IPS-18a (cell line): ENCODE measurements at regions not wholly inside any gene's neighbourhood (a gene's known extent, or its start where the extent isn't known, plus 50 kb on each side); places are given as distances from the start of the nearest gene placed in this dataset.
A peak's percentile ranks its signal among the peaks of the same experiment; 100 is the strongest.

Experiments
- H3K27ac ChIP-seq: one replicate; pipeline ENCODE4 v1.5.1; 2013; ENCODE audit warnings: low read length
- H3K27me3 ChIP-seq: one replicate; pipeline ENCODE4 v1.6.1; 2013; ENCODE audit warnings: mild to moderate bottlenecking, low read length; ENCODE audit not compliant: control insufficient read depth, insufficient read depth
- H3K36me3 ChIP-seq: one replicate; pipeline ENCODE4 v1.6.1; 2013; ENCODE audit warnings: low read depth, low read length; ENCODE audit not compliant: control insufficient read depth
- H3K4me1 ChIP-seq: one replicate; pipeline ENCODE4 v1.6.1; 2013; ENCODE audit warnings: low read depth, low read length; ENCODE audit not compliant: control insufficient read depth
- H3K4me3 ChIP-seq: one replicate; pipeline ENCODE4 v1.5.1; 2013; ENCODE audit warnings: low read length
- H3K9ac ChIP-seq: one replicate; pipeline ENCODE4 v1.6.1; 2013; ENCODE audit warnings: mild to moderate bottlenecking, low read length, moderate library complexity
- H3K9me3 ChIP-seq: one replicate; pipeline ENCODE4 v1.6.1; 2013; ENCODE audit warnings: low read depth, low read length; ENCODE audit not compliant: control insufficient read depth

- H3K4me3 ChIP-seq, result peak overlapping the region; percentile 75
- H3K4me1 ChIP-seq, result peaks cover 11% of the 10 kb centered on the region
These were observed 269.9 kb upstream of the SORL1-AS1 start for GRCh38 chr11:121722431-121723245.

GRCh38 chr11:121721961-121722360 is 269.2 kb upstream of the SORL1-AS1 start:
- Histone ChIP-seq H3K36me3 (no peaks in the 10 kb centered on the region), H3K4me3 (peak overlapping the region; percentile 75), H3K4me1 (peaks cover 11% of the 10 kb centered on the region), H3K9ac (peak overlapping the region; percentile 83), H3K27ac (no peak overlapping the region), H3K27me3 (peaks cover 26% of the 10 kb centered on the region), H3K9me3 (peaks cover 4% of the 10 kb centered on the region)

More at GRCh38 chr11:121722431-121723245, 269.9 kb upstream of the SORL1-AS1 start:
- no peak overlapping the region for H3K27ac ChIP-seq
- H3K9ac ChIP-seq, result peak overlapping the region; percentile 83
- peaks cover 4% of the 10 kb centered on the region for H3K9me3 ChIP-seq
- H3K36me3 ChIP-seq, result no peaks in the 10 kb centered on the region
- H3K27me3 ChIP-seq, result peaks cover 26% of the 10 kb centered on the region

DNA sequence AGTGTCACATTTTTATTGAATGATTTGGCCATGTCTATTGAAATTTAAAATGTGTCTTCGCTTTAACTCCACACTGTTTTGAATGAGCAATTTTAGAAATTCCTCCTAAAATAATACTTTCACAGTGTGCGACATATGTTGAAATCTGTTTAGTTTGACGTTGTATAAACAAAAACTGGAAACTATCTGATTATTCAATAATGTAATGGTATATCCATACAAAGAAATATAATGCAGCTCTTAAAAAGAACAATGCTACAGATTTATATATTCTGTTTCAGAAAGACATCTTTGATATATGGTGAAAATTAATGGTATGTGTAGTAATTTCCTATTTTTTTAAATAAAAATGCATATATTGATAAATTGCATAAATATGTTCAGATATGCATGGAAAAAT is 268.7 kb upstream of the SORL1-AS1 start:
- peaks cover 11% of the 10 kb centered on the region for H3K4me1 ChIP-seq
- H3K9me3 ChIP-seq, result peaks cover 4% of the 10 kb centered on the region
- H3K27me3 ChIP-seq, result peaks cover 26% of the 10 kb centered on the region
- H3K4me3 ChIP-seq, result no peak overlapping the region
- H3K36me3 ChIP-seq, result no peaks in the 10 kb centered on the region
- H3K27ac ChIP-seq, result no peak overlapping the region
- H3K9ac ChIP-seq, result no peak overlapping the region

DNA sequence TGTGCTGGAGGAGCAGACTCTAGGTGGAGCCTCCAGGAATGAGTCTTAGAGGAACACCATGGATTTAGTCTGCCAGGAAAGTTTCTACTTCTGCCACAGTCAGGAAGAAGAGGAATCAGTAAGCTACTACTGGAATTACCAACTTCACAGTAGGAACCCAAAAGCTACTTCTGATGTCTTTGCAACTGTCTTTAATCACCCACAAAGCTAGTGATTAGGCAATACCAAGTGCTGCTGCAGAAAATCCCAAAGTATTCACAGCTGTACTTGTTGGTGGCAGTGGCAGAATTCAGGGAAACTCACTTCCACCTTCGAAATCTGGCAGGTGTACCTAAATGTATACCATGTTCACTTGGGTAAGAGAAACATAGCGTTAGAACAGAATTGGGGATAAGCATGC is 264.5 kb upstream of the SORL1-AS1 start:
- H3K4me3 ChIP-seq, result no peak overlapping the region
- no peak overlapping the region for H3K27ac ChIP-seq
- H3K36me3 ChIP-seq, result no peaks in the 10 kb centered on the region
- H3K9me3 ChIP-seq, result peaks cover 4% of the 10 kb centered on the region
- no peak overlapping the region for H3K9ac ChIP-seq
- H3K4me1 ChIP-seq, result peaks cover 3% of the 10 kb centered on the region
- H3K27me3 ChIP-seq, result no peaks in the 10 kb centered on the region

GRCh38 chr11:121716060-121716459 is 263.3 kb upstream of the SORL1-AS1 start:
- no peaks in the 10 kb centered on the region for H3K9me3 ChIP-seq
- no peaks in the 10 kb centered on the region for H3K4me1 ChIP-seq
- no peak overlapping the region for H3K27ac ChIP-seq
- no peaks in the 10 kb centered on the region for H3K36me3 ChIP-seq
- H3K27me3 ChIP-seq, result no peaks in the 10 kb centered on the region
- H3K4me3 ChIP-seq, result no peak overlapping the region
- H3K9ac ChIP-seq, result no peak overlapping the region

GRCh38 chr11:121715405-121715804 is 262.6 kb upstream of the SORL1-AS1 start:
- no peaks in the 10 kb centered on the region for H3K36me3 ChIP-seq
- no peaks in the 10 kb centered on the region for H3K4me1 ChIP-seq
- H3K27ac ChIP-seq, result no peak overlapping the region
- no peak overlapping the region for H3K9ac ChIP-seq
- no peak overlapping the region for H3K4me3 ChIP-seq
- no peaks in the 10 kb centered on the region for H3K27me3 ChIP-seq
- no peaks in the 10 kb centered on the region for H3K9me3 ChIP-seq

GRCh38 chr11:121714351-121714750 is 261.6 kb upstream of the SORL1-AS1 start:
- no peaks in the 10 kb centered on the region for H3K27me3 ChIP-seq
- H3K36me3 ChIP-seq, result no peaks in the 10 kb centered on the region
- H3K9me3 ChIP-seq, result no peaks in the 10 kb centered on the region
- no peak overlapping the region for H3K9ac ChIP-seq
- no peak overlapping the region for H3K27ac ChIP-seq
- H3K4me1 ChIP-seq, result no peaks in the 10 kb centered on the region
- no peak overlapping the region for H3K4me3 ChIP-seq

- no peaks in the 10 kb centered on the region for H3K4me1 ChIP-seq
- H3K9me3 ChIP-seq, result no peaks in the 10 kb centered on the region
- H3K9ac ChIP-seq, result no peak overlapping the region
- H3K27ac ChIP-seq, result no peak overlapping the region
- H3K27me3 ChIP-seq, result no peaks in the 10 kb centered on the region
- no peaks in the 10 kb centered on the region for H3K36me3 ChIP-seq
- H3K4me3 ChIP-seq, result no peak overlapping the region
These were observed 259.2 kb upstream of the SORL1-AS1 start for GRCh38 chr11:121711939-121712338.

GRCh38 chr11:121711236-121711635 is 258.5 kb upstream of the SORL1-AS1 start:
- no peak overlapping the region for H3K4me3 ChIP-seq
- H3K36me3 ChIP-seq, result no peaks in the 10 kb centered on the region
- H3K4me1 ChIP-seq, result no peaks in the 10 kb centered on the region
- H3K9me3 ChIP-seq, result no peaks in the 10 kb centered on the region
- no peak overlapping the region for H3K9ac ChIP-seq
- no peak overlapping the region for H3K27ac ChIP-seq
- H3K27me3 ChIP-seq, result no peaks in the 10 kb centered on the region

DNA sequence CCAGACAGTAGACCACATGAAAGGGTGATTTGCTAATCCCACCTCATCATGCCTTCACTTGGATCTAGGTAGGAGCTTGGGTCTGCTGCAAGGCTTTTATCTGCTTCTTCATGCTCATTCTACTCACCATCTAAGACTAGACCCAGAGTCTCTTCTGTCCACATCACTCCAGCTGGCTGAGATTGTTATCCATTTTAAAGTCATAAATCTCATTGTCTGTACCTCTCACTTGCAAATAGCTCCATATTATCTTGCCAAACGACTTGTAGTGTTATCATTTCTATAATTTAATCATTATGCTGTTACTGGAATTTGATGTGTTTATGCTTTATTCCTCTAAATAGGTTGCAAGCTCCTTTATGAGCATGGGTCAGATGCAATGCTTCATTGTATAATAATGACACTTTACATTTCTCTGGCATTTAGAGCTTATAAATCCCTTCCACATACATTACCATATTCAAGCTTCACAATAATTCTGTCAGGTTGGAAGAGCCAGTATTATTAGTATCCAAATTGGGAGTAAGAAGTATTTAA is 254.2 kb upstream of the SORL1-AS1 start:
- Histone ChIP-seq H3K27ac (no peak overlapping the region), H3K9me3 (no peaks in the 10 kb centered on the region), H3K4me1 (no peaks in the 10 kb centered on the region), H3K9ac (no peak overlapping the region), H3K4me3 (no peak overlapping the region), H3K27me3 (no peaks in the 10 kb centered on the region), H3K36me3 (no peaks in the 10 kb centered on the region)

GRCh38 chr11:121703201-121703600 is 250.4 kb upstream of the SORL1-AS1 start:
- Histone ChIP-seq H3K4me1 (peaks cover 5% of the 10 kb centered on the region), H3K36me3 (no peaks in the 10 kb centered on the region), H3K4me3 (no peak overlapping the region), H3K9me3 (no peaks in the 10 kb centered on the region), H3K27ac (no peak overlapping the region), H3K27me3 (no peaks in the 10 kb centered on the region), H3K9ac (no peak overlapping the region)

GRCh38 chr11:121700968-121701367 is 248.2 kb upstream of the SORL1-AS1 start:
- Histone ChIP-seq H3K4me1 (peaks cover 8% of the 10 kb centered on the region), H3K4me3 (no peak overlapping the region), H3K36me3 (no peaks in the 10 kb centered on the region), H3K9me3 (no peaks in the 10 kb centered on the region), H3K27ac (no peak overlapping the region), H3K27me3 (no peaks in the 10 kb centered on the region), H3K9ac (no peak overlapping the region)
